ENCODE measurements at regions not wholly inside any gene's neighbourhood (a gene's known extent, or its start where the extent isn't known, plus 50 kb on each side); places are given as distances from the start of the nearest gene placed in this dataset.
A peak's percentile ranks its signal among the peaks of the same experiment; 100 is the strongest.

DNA sequence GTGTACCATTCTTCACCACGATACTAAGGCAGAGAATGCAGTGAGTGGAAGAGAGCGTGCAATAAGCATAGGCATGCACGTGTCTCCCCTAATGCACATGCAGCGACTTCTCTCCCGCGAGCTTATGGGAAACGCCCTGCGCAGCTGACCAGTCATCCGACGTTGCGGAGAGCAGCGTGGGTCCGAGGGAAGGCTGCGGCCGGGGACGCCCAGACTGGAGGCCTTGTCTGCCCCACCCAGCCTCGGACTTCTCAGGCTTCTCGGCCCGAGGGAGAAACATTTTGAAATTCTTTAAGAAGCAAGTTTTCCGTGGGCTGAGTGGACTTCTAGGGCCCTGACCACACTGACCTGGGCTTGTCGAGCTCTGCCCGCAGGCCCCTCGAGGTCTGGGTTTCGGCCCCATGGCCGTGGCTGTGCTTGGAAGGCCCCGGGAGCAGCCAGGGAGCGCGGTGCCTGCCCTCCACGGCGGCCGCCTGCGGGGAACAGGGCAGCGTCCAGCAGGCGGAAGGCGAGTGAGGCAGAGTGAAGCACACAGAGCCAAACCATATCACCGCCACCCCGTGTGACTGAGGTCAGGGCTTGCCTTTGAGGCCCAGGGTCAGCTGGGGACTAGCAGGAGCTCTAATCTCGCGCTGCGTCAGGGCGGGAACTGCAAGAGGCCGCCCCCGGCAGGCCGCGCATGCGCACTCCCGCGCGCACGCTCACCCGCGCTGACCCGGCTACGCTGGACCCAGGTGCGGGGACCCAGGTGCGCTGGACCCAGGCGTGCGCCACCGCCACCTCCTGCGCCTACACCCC lies 60.0 kb upstream of the IRX1 start (continued):
- TF ChIP-seq, protein P1, sequence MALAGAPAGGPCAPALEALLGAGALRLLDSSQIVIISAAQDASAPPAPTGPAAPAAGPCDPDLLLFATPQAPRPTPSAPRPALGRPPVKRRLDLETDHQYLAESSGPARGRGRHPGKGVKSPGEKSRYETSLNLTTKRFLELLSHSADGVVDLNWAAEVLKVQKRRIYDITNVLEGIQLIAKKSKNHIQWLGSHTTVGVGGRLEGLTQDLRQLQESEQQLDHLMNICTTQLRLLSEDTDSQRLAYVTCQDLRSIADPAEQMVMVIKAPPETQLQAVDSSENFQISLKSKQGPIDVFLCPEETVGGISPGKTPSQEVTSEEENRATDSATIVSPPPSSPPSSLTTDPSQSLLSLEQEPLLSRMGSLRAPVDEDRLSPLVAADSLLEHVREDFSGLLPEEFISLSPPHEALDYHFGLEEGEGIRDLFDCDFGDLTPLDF (CRISPR knock-in tag; IDR thresholded peaks at IDR 0.05), result no peak
- TF ChIP-seq MAZ (CRISPR knock-in tag; conservative IDR thresholded peaks at IDR 0.05 in 1 of 2, IDR thresholded peaks at IDR 0.05 in 1 of 2) (peak in 1 of 2 experiments; percentile 19; a peak in 1 of 4 replicates), POLR2AphosphoS2 (IDR thresholded peaks at IDR 0.05; ENCODE audit: low read length) (no peak), PHF8 (IDR thresholded peaks at IDR 0.05; ENCODE audit: borderline replicate concordance, low read length) (peak; percentile 35; the same call in 1 of the 2 replicates), BRD9 (IDR thresholded peaks at IDR 0.05; ENCODE audit: low read depth, partially characterized antibody) (no peak), MYC (IDR thresholded peaks at IDR 0.05; ENCODE audit: low read depth, low read length) (0 out of 2 replicates have a peak, but pooled peaks have one; percentile 23), MYC (CRISPR knock-in tag; IDR thresholded peaks at IDR 0.05; ENCODE audit: borderline replicate concordance, low read depth) (no peak), RNF2 (IDR thresholded peaks at IDR 0.05) (0 out of 2 replicates have a peak, but pooled peaks have one; percentile 18), DMBX1 (CRISPR knock-in tag; IDR thresholded peaks at IDR 0.05; ENCODE audit: borderline replicate concordance) (no peak), L3MBTL2 (IDR thresholded peaks at IDR 0.05) (peak; percentile 85), TRIM28 (IDR thresholded peaks at IDR 0.05) (no peak), ESRRA (IDR thresholded peaks at IDR 0.05; ENCODE audit: borderline replicate concordance, low read depth) (peak; percentile 63; the same call in 1 of the 2 replicates), ID3 (CRISPR knock-in tag; IDR thresholded peaks at IDR 0.05) (no peak), ID3 (tag; IDR thresholded peaks at IDR 0.05) (no peak), CCNT2 (IDR thresholded peaks at IDR 0.05; ENCODE audit: borderline replicate concordance, extremely low read depth, insufficient read length, low read depth, low read length) (no peak), ZNF644 (tag; IDR thresholded peaks at IDR 0.05; ENCODE audit: low read depth) (no peak), CEBPB (tag; IDR thresholded peaks at IDR 0.05) (no peak), ARID3B (CRISPR knock-in tag; IDR thresholded peaks at IDR 0.05; ENCODE audit: borderline replicate concordance) (no peak), SIRT6 (IDR thresholded peaks at IDR 0.05; ENCODE audit: low read depth, low read length) (no peak), KLF13 (tag; IDR thresholded peaks at IDR 0.05; ENCODE audit: borderline replicate concordance, low read depth) (no peak)
- TF ChIP-seq, protein P2, sequence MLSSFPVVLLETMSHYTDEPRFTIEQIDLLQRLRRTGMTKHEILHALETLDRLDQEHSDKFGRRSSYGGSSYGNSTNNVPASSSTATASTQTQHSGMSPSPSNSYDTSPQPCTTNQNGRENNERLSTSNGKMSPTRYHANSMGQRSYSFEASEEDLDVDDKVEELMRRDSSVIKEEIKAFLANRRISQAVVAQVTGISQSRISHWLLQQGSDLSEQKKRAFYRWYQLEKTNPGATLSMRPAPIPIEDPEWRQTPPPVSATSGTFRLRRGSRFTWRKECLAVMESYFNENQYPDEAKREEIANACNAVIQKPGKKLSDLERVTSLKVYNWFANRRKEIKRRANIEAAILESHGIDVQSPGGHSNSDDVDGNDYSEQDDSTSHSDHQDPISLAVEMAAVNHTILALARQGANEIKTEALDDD (IDR thresholded peaks at IDR 0.05), result no peak
- TF ChIP-seq, protein P3, sequence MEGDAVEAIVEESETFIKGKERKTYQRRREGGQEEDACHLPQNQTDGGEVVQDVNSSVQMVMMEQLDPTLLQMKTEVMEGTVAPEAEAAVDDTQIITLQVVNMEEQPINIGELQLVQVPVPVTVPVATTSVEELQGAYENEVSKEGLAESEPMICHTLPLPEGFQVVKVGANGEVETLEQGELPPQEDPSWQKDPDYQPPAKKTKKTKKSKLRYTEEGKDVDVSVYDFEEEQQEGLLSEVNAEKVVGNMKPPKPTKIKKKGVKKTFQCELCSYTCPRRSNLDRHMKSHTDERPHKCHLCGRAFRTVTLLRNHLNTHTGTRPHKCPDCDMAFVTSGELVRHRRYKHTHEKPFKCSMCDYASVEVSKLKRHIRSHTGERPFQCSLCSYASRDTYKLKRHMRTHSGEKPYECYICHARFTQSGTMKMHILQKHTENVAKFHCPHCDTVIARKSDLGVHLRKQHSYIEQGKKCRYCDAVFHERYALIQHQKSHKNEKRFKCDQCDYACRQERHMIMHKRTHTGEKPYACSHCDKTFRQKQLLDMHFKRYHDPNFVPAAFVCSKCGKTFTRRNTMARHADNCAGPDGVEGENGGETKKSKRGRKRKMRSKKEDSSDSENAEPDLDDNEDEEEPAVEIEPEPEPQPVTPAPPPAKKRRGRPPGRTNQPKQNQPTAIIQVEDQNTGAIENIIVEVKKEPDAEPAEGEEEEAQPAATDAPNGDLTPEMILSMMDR (IDR thresholded peaks at IDR 0.05 in 2 of 3, conservative IDR thresholded peaks at IDR 0.05 in 1 of 3; ENCODE audit: insufficient read depth in 2 of 3, low read depth in 1 of 3, low read length in 3 of 3), result no peak
